ENCODE measurements at regions not wholly inside any gene's neighbourhood (a gene's known extent, or its start where the extent isn't known, plus 50 kb on each side); places are given as distances from the start of the nearest gene placed in this dataset.

DNA sequence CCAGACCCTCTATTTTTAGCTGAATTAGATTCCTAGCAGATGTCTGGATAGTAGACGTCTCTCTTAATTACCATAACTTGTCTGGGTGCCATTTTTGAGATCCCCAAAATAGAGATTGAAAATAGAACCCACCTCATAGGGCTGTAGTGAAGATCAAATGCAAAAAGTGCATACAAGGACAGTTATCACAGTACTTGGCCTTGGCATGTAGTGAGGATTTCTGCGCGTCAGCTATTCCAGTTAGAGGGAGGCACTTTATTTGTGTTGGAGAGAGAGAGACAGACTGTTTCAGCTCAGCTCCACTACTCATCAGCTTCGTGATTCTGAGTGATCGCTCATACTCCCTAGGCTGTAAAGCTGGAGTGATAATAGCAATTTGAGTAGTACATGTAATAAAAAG lies 59.6 kb upstream of the CDH13 start:
- intact Hi-C loops (cut with micrococcal nuclease) = no loop called here
- peaks cover 5% of the 10 kb centered on the region for H3K27me3 Mint-ChIP-seq
- ChIA-PET POLR2A (no interaction called here), CTCF (no interaction called here)
- H3K36me3 Mint-ChIP-seq (ENCODE audit: low read depth) = no peaks in the 10 kb centered on the region
- TF ChIP-seq, protein P1, sequence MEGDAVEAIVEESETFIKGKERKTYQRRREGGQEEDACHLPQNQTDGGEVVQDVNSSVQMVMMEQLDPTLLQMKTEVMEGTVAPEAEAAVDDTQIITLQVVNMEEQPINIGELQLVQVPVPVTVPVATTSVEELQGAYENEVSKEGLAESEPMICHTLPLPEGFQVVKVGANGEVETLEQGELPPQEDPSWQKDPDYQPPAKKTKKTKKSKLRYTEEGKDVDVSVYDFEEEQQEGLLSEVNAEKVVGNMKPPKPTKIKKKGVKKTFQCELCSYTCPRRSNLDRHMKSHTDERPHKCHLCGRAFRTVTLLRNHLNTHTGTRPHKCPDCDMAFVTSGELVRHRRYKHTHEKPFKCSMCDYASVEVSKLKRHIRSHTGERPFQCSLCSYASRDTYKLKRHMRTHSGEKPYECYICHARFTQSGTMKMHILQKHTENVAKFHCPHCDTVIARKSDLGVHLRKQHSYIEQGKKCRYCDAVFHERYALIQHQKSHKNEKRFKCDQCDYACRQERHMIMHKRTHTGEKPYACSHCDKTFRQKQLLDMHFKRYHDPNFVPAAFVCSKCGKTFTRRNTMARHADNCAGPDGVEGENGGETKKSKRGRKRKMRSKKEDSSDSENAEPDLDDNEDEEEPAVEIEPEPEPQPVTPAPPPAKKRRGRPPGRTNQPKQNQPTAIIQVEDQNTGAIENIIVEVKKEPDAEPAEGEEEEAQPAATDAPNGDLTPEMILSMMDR (IDR thresholded peaks at IDR 0.05) = no peak
- no peak overlapping the region for H3K27ac Mint-ChIP-seq
- no peaks in the 10 kb centered on the region for H3K4me1 Mint-ChIP-seq
- peaks cover 10% of the 10 kb centered on the region for H3K9me3 Mint-ChIP-seq
- DNase-seq (no peak), ATAC-seq (ENCODE audit: low read depth) (no peak)
- H3K4me3 Mint-ChIP-seq = no peak overlapping the region

DNA sequence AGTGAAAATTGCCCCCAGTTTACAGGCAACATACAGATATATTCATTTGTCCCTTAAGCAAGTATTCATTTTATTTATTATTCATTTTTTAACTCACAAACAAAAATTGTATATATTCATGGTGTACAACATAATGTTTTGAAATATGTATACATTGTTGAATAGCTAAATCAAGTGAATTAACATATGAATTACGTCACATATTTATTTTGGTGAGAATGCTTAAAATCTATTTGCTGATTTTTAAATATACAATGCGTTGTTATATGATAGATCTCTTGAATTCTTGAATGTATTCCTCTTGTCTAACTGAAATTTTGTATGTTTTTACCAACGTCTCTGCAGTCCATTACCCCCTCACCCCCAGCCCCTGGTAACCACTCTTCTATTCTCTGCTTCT lies 63.4 kb upstream of the CDH13 start:
- Mint-ChIP-seq H3K9me3 (peaks cover 10% of the 10 kb centered on the region), H3K27me3 (no peaks in the 10 kb centered on the region), H3K27ac (no peak overlapping the region), H3K4me3 (no peak overlapping the region), H3K4me1 (no peaks in the 10 kb centered on the region), H3K36me3 (ENCODE audit: low read depth) (no peaks in the 10 kb centered on the region)
- ATAC-seq (ENCODE audit: low read depth) (no peak), DNase-seq (no peak)
- intact Hi-C loops (cut with micrococcal nuclease) = no loop called here
- CTCF ChIA-PET = no interaction called here
- TF ChIP-seq, protein P1 (IDR thresholded peaks at IDR 0.05) = no peak
- POLR2A ChIA-PET = no interaction called here

DNA sequence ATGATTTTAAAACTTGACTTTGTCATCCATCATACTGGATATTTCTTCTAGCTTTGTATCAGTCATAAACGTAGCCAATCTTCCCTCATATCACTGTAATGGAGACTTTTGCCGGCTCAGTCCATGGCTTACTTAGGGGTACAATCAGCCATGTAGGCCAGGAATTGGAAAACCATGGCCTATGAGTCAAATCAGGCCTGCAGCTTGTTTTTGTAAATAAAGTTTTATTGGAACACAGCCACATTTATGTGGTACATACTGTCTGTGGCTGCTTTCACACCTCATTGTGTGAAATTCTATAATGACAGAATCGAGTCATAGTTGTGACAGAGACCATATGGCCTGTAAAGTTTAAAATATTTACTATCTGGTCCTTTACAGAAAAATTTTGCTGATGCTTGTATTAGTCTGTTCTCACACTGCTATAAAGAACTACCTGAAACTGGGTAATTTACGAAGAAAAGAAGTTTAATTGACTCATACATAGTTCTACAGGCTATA lies 64.5 kb upstream of the CDH13 start:
- H3K4me1 Mint-ChIP-seq = no peaks in the 10 kb centered on the region
- no peak overlapping the region for H3K4me3 Mint-ChIP-seq
- ATAC-seq (ENCODE audit: low read depth) (no peak), DNase-seq (no peak)
- no peak overlapping the region for H3K27ac Mint-ChIP-seq
- no peaks in the 10 kb centered on the region for H3K36me3 Mint-ChIP-seq (ENCODE audit: low read depth)
- TF ChIP-seq, protein P1 (IDR thresholded peaks at IDR 0.05) = no peak
- H3K27me3 Mint-ChIP-seq = no peaks in the 10 kb centered on the region
- CTCF ChIA-PET = no interaction called here
- H3K9me3 Mint-ChIP-seq = peaks cover 12% of the 10 kb centered on the region
- intact Hi-C loops (cut with micrococcal nuclease) = no loop called here
- POLR2A ChIA-PET = no interaction called here

DNA sequence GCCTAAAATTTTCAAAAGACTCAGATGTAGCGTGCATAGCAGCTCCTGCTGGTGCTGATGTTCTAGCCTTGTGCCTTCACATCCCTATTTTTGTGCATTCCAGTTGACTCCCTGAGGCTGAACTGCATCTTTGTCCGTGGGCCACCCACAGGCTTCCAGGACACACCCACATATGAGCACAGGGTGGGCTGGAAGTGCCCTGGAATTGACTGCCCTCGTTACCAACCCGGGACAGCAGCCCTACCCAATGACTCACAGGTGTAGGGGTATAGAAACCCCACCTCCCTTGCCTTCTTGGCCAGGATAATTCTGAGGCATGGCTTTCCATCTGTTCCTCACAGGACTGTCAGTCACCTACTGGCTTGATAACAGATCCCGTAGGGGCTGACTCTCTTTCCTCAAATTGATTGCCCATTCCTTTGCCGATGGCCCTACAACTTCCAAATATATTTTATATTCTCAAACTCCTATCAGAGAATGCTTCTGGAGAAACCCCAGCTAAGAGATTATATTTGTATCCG lies 65.9 kb upstream of the CDH13 start:
- H3K9me3 Mint-ChIP-seq = peaks cover 16% of the 10 kb centered on the region
- ChIA-PET POLR2A (no interaction called here), CTCF (no interaction called here)
- no peak for ATAC-seq (ENCODE audit: low read depth)
- no peaks in the 10 kb centered on the region for H3K36me3 Mint-ChIP-seq (ENCODE audit: low read depth)
- H3K27me3 Mint-ChIP-seq = no peaks in the 10 kb centered on the region
- TF ChIP-seq, protein P1 (IDR thresholded peaks at IDR 0.05) = no peak
- H3K27ac Mint-ChIP-seq = no peak overlapping the region
- H3K4me1 Mint-ChIP-seq = no peaks in the 10 kb centered on the region
- intact Hi-C loops (cut with micrococcal nuclease) = no loop called here
- no peak for DNase-seq
- H3K4me3 Mint-ChIP-seq = no peak overlapping the region

DNA sequence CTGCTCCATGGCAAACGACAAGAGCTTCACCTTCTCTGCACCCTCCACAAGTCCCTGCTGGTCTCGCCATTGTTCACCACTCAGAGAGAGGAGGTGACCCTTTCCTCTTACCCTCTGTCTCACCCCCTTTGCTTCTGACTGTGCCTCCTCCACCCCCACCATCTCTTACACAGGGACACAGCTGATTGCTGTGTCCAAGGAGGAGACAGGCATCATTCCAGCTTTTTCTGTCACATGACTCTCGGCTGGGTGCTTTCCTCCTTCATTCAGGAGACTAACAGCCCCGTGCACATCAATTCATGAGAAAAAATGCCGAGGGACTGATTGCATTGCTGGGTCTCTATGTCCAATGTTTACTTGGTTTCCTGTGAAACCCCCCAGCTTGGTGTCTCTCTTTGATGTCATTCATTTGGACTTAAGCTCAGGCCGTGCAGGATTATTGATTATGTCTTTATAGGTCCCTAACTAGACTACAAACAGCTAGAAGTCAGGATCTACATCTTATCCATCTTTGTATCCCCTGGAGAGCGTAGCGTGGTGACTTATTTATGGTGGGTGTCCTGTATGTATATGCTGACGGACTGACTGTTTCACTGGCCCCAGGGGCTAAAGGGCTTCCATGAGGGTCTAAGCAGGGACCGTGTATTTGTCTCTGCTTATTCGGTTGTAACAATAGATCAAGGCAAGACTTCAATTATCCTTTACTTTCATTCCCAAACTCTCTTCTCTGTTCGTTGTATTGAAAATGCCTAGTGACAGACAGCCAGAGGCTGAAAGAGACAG lies 82.2 kb upstream of the CDH13 start:
- intact Hi-C loops (cut with micrococcal nuclease) = no loop called here
- ATAC-seq (ENCODE audit: low read depth) (no peak), DNase-seq (no peak)
- Mint-ChIP-seq H3K27me3 (peaks cover 2% of the 10 kb centered on the region), H3K4me1 (no peaks in the 10 kb centered on the region), H3K27ac (no peak overlapping the region), H3K4me3 (no peak overlapping the region), H3K36me3 (ENCODE audit: low read depth) (no peaks in the 10 kb centered on the region), H3K9me3 (no peaks in the 10 kb centered on the region)
- TF ChIP-seq, protein P1 (IDR thresholded peaks at IDR 0.05) = no peak
- CTCF ChIA-PET = no interaction called here
- POLR2A ChIA-PET = no interaction called here
